ENCODE measurements at regions not wholly inside any gene's neighbourhood (a gene's known extent, or its start where the extent isn't known, plus 50 kb on each side); places are given as distances from the start of the nearest gene placed in this dataset.

- TF ChIP-seq LEF1 (IDR thresholded peaks at IDR 0.05; ENCODE audit: borderline replicate concordance) = no peak
- TF ChIP-seq L3MBTL2 (conservative IDR thresholded peaks at IDR 0.05) = no peak
- TF ChIP-seq PKNOX1 (IDR thresholded peaks at IDR 0.05) = no peak
- TF ChIP-seq NFRKB (IDR thresholded peaks at IDR 0.05) = no peak
- no peak for TF ChIP-seq FOXM1 (IDR thresholded peaks at IDR 0.05; ENCODE audit: borderline replicate concordance)
- CTCF ChIA-PET = no interaction called here
- POLR2A ChIA-PET = no interaction called here
- DNase-seq (ENCODE audit: extremely low spot score) = no peak
Measured at GRCh38 chr4:157582141-157582540, 361.6 kb downstream of the GRIA2 start.

- POLR2A ChIA-PET = no interaction called here
- DNase-seq (ENCODE audit: extremely low spot score) = peak; percentile 6
- no peak for TF ChIP-seq ELF4 (IDR thresholded peaks at IDR 0.05)
- TF ChIP-seq FOXA1 (IDR thresholded peaks at IDR 0.05) = no peak
- no peak for TF ChIP-seq ARNT (IDR thresholded peaks at IDR 0.05)
- no peak for TF ChIP-seq SP1 (IDR thresholded peaks at IDR 0.05)
- TF ChIP-seq LEF1 (IDR thresholded peaks at IDR 0.05; ENCODE audit: borderline replicate concordance) = no peak
- TF ChIP-seq ZNF384 (IDR thresholded peaks at IDR 0.05) = no peak
- TF ChIP-seq CTBP1 (IDR thresholded peaks at IDR 0.05; ENCODE audit: borderline replicate concordance) = no peak
- no peak for TF ChIP-seq L3MBTL2 (conservative IDR thresholded peaks at IDR 0.05)
- TF ChIP-seq FOXM1 (IDR thresholded peaks at IDR 0.05; ENCODE audit: borderline replicate concordance) = no peak
- no peak for TF ChIP-seq PKNOX1 (IDR thresholded peaks at IDR 0.05)
- no peak for TF ChIP-seq HDGF (IDR thresholded peaks at IDR 0.05; ENCODE audit: borderline replicate concordance)
- TF ChIP-seq BHLHE40 (IDR thresholded peaks at IDR 0.05; ENCODE audit: borderline replicate concordance) = no peak
- TF ChIP-seq TARDBP (IDR thresholded peaks at IDR 0.05) = no peak
- no peak for TF ChIP-seq NFRKB (IDR thresholded peaks at IDR 0.05)
- no peak for TF ChIP-seq SUZ12 (IDR thresholded peaks at IDR 0.05)
- CTCF ChIA-PET = no interaction called here
Measured at GRCh38 chr4:157576671-157577217, 356.2 kb downstream of the GRIA2 start.

- TF ChIP-seq FOXM1 (IDR thresholded peaks at IDR 0.05; ENCODE audit: borderline replicate concordance) = no peak
- no peak for TF ChIP-seq BHLHE40 (IDR thresholded peaks at IDR 0.05; ENCODE audit: borderline replicate concordance)
- TF ChIP-seq FOXA1 (IDR thresholded peaks at IDR 0.05) = no peak
- TF ChIP-seq CTBP1 (IDR thresholded peaks at IDR 0.05; ENCODE audit: borderline replicate concordance) = no peak
- TF ChIP-seq FOXK2 (IDR thresholded peaks at IDR 0.05) = no peak
- POLR2A ChIA-PET = no interaction called here
- CTCF ChIA-PET = no interaction called here
- DNase-seq (ENCODE audit: extremely low spot score) = no peak
Measured at GRCh38 chr4:157575339-157575738, 354.8 kb downstream of the GRIA2 start.

GRCh38 chr4:157574606-157575005 lies 354.1 kb downstream of the GRIA2 start:
- POLR2A ChIA-PET = no interaction called here
- CTCF ChIA-PET = no interaction called here
- TF ChIP-seq ELF4 (IDR thresholded peaks at IDR 0.05) = no peak
- TF ChIP-seq BHLHE40 (IDR thresholded peaks at IDR 0.05; ENCODE audit: borderline replicate concordance) = no peak
- TF ChIP-seq LEF1 (IDR thresholded peaks at IDR 0.05; ENCODE audit: borderline replicate concordance) = no peak
- TF ChIP-seq ARNT (IDR thresholded peaks at IDR 0.05) = no peak
- no peak for TF ChIP-seq SUZ12 (IDR thresholded peaks at IDR 0.05)
- TF ChIP-seq ZNF384 (IDR thresholded peaks at IDR 0.05) = no peak
- TF ChIP-seq FOXA1 (IDR thresholded peaks at IDR 0.05) = no peak
- TF ChIP-seq PKNOX1 (IDR thresholded peaks at IDR 0.05) = no peak
- TF ChIP-seq SP1 (IDR thresholded peaks at IDR 0.05) = no peak
- TF ChIP-seq FOXM1 (IDR thresholded peaks at IDR 0.05; ENCODE audit: borderline replicate concordance) = no peak
- TF ChIP-seq TARDBP (IDR thresholded peaks at IDR 0.05) = no peak
- no peak for TF ChIP-seq NFRKB (IDR thresholded peaks at IDR 0.05)
- no peak for TF ChIP-seq HDGF (IDR thresholded peaks at IDR 0.05; ENCODE audit: borderline replicate concordance)
- no peak for TF ChIP-seq FOXK2 (IDR thresholded peaks at IDR 0.05)
- no peak for TF ChIP-seq CTBP1 (IDR thresholded peaks at IDR 0.05; ENCODE audit: borderline replicate concordance)
- TF ChIP-seq L3MBTL2 (conservative IDR thresholded peaks at IDR 0.05) = no peak
- DNase-seq (ENCODE audit: extremely low spot score) = no peak

GRCh38 chr4:157572951-157573350 lies 352.4 kb downstream of the GRIA2 start:
- ChIA-PET CTCF (no interaction called here), POLR2A (no interaction called here)
- no peak for DNase-seq (ENCODE audit: extremely low spot score)
- TF ChIP-seq FOXK2 (IDR thresholded peaks at IDR 0.05) (no peak), HDGF (IDR thresholded peaks at IDR 0.05; ENCODE audit: borderline replicate concordance) (no peak), ARNT (IDR thresholded peaks at IDR 0.05) (no peak), PKNOX1 (IDR thresholded peaks at IDR 0.05) (no peak), LEF1 (IDR thresholded peaks at IDR 0.05; ENCODE audit: borderline replicate concordance) (no peak), NFRKB (IDR thresholded peaks at IDR 0.05) (no peak), CTBP1 (IDR thresholded peaks at IDR 0.05; ENCODE audit: borderline replicate concordance) (no peak), BHLHE40 (IDR thresholded peaks at IDR 0.05; ENCODE audit: borderline replicate concordance) (no peak), SUZ12 (IDR thresholded peaks at IDR 0.05) (no peak), SP1 (IDR thresholded peaks at IDR 0.05) (no peak), ELF4 (IDR thresholded peaks at IDR 0.05) (no peak), TARDBP (IDR thresholded peaks at IDR 0.05) (no peak), FOXM1 (IDR thresholded peaks at IDR 0.05; ENCODE audit: borderline replicate concordance) (no peak), ZNF384 (IDR thresholded peaks at IDR 0.05) (no peak)

GRCh38 chr4:157572284-157572683 lies 351.8 kb downstream of the GRIA2 start:
- no peak for DNase-seq (ENCODE audit: extremely low spot score)
- no peak for TF ChIP-seq SP1 (IDR thresholded peaks at IDR 0.05)
- no peak for TF ChIP-seq BHLHE40 (IDR thresholded peaks at IDR 0.05; ENCODE audit: borderline replicate concordance)
- no peak for TF ChIP-seq FOXK2 (IDR thresholded peaks at IDR 0.05)
- no peak for TF ChIP-seq PKNOX1 (IDR thresholded peaks at IDR 0.05)
- TF ChIP-seq FOXA1 (IDR thresholded peaks at IDR 0.05) = no peak
- no peak for TF ChIP-seq HDGF (IDR thresholded peaks at IDR 0.05; ENCODE audit: borderline replicate concordance)
- TF ChIP-seq ARNT (IDR thresholded peaks at IDR 0.05) = no peak
- TF ChIP-seq L3MBTL2 (conservative IDR thresholded peaks at IDR 0.05) = no peak
- no peak for TF ChIP-seq SUZ12 (IDR thresholded peaks at IDR 0.05)
- no peak for TF ChIP-seq ELF4 (IDR thresholded peaks at IDR 0.05)
- TF ChIP-seq CTBP1 (IDR thresholded peaks at IDR 0.05; ENCODE audit: borderline replicate concordance) = no peak
- no peak for TF ChIP-seq FOXM1 (IDR thresholded peaks at IDR 0.05; ENCODE audit: borderline replicate concordance)
- no peak for TF ChIP-seq LEF1 (IDR thresholded peaks at IDR 0.05; ENCODE audit: borderline replicate concordance)
- no peak for TF ChIP-seq TARDBP (IDR thresholded peaks at IDR 0.05)
- no peak for TF ChIP-seq ZNF384 (IDR thresholded peaks at IDR 0.05)
- no peak for TF ChIP-seq NFRKB (IDR thresholded peaks at IDR 0.05)
- POLR2A ChIA-PET = no interaction called here
- CTCF ChIA-PET = no interaction called here
